Endothelial cell of umbilical vein (primary cell): ENCODE measurements at regions not wholly inside any gene's neighbourhood (a gene's known extent, or its start where the extent isn't known, plus 50 kb on each side); places are given as distances from the start of the nearest gene placed in this dataset.

Source experiments
- BruUV-seq: library from RNA; stranded (reverse); fragments of 400-500 nt; replicated peaks from 2 replicates; lab custom pipeline; 2021; lab: Mats Ljungman, UMichigan
- CTCF ChIA-PET: fragments of 300-600, 350-600 bp; sonication (Branson Sonifier 250); formaldehyde crosslinking; loops from one replicate; lab custom pipeline; 2021; ENCODE audit warnings: antibody characterized with exemption, inconsistent platforms; lab: Charles Lee
- POLR2A ChIA-PET: fragments of 300-600, 350-600 bp; sonication (Branson Sonifier 250); formaldehyde crosslinking; loops from one replicate; lab custom pipeline; 2021; ENCODE audit warnings: antibody characterized with exemption, inconsistent platforms; lab: Charles Lee
- DNase-seq: peaks from one replicate; pipeline ENCODE4 v3.0.0-alpha.2; 2011; ENCODE audit warnings: low read depth, low spot score
- FAIRE-seq: peaks from 2 replicates; lab custom pipeline; 2011; peaks lifted over from hg19 to GRCh38; lab: Jason Lieb, UNC
- H2AFZ ChIP-seq: 2 replicates; pipeline ENCODE4 v1.6.0; 2012; ENCODE audit warnings: low read depth, low read length, control low read depth, inconsistent platforms
- H3K27ac ChIP-seq: 2 replicates; pipeline ENCODE4 v1.5.1; 2011; ENCODE audit warnings: low read depth, mild to moderate bottlenecking, control low read depth, low read length, moderate library complexity; ENCODE audit not compliant: insufficient read depth
- H3K27me3 ChIP-seq, 2 experiments: 2 replicates each; pipeline versions ENCODE4 v1.6.0 to v1.6.1; 2011; ENCODE audit warnings: low read length in 2 of 2, mixed read lengths in 1 of 2; ENCODE audit not compliant: control insufficient read depth in 2 of 2, insufficient read depth in 2 of 2
- H3K36me3 ChIP-seq, 2 experiments: 2 replicates in 1 of 2; 3 replicates in 1 of 2; pipeline ENCODE4 v1.5.1; 2011; ENCODE audit warnings: low read length in 2 of 2, mild to moderate bottlenecking in 1 of 2, moderate library complexity in 1 of 2; ENCODE audit not compliant: control insufficient read depth in 2 of 2, insufficient read depth in 2 of 2; ENCODE audit errors: extremely low read depth in 1 of 2
- H3K4me1 ChIP-seq: 3 replicates; pipeline ENCODE4 v1.5.1; 2011; ENCODE audit warnings: mild to moderate bottlenecking, low read length; ENCODE audit not compliant: control insufficient read depth, insufficient read depth; ENCODE audit errors: extremely low read depth
- H3K4me2 ChIP-seq: 2 replicates; pipeline ENCODE4 v1.6.1; 2011; ENCODE audit warnings: low read length, control low read depth, mixed read lengths; ENCODE audit not compliant: insufficient read depth
- H3K4me3 ChIP-seq, 3 experiments: fragments of 200-600 bp in 1 of 3; sonication (generic), shearing (Covaris generic) in 1 of 3; replicated peaks in 1 of 3; 2 replicates each; pipeline ENCODE4 v1.5.1; 2011 to 2016; ENCODE audit warnings: control low read depth in 3 of 3, low read length in 3 of 3, mild to moderate bottlenecking in 2 of 3, inconsistent platforms in 1 of 3, low read depth in 1 of 3, moderate library complexity in 1 of 3; ENCODE audit not compliant: insufficient read depth in 1 of 3
- H3K79me2 ChIP-seq: 2 replicates; pipeline ENCODE4 v1.6.0; 2012; ENCODE audit warnings: low read length, inconsistent platforms; ENCODE audit not compliant: control insufficient read depth, insufficient read depth
- H3K9ac ChIP-seq: replicated peaks from 2 replicates; pipeline ENCODE3; 2011; ENCODE audit warnings: low read length, control low read depth; ENCODE audit not compliant: insufficient read depth; ENCODE audit errors: extremely low read depth
- H3K9me1 ChIP-seq: replicated peaks from 3 replicates; pipeline ENCODE4 v1.6.0; 2011; ENCODE audit warnings: mild to moderate bottlenecking, low read length; ENCODE audit not compliant: control insufficient read depth, insufficient read depth; ENCODE audit errors: extremely low read depth
- H3K9me3 ChIP-seq: replicated peaks from 2 replicates; pipeline ENCODE4 v1.5.1; 2012; ENCODE audit warnings: low read length, inconsistent platforms; ENCODE audit not compliant: control insufficient read depth, insufficient read depth
- H4K20me1 ChIP-seq: replicated peaks from 2 replicates; pipeline ENCODE3; 2011; ENCODE audit warnings: mild to moderate bottlenecking, low read length; ENCODE audit not compliant: control insufficient read depth, insufficient read depth; ENCODE audit errors: extremely low read depth
- FOS ChIP-seq: IDR thresholded peaks from 2 replicates; pipeline ENCODE4 v1.6.1; 2011; ENCODE audit warnings: mild to moderate bottlenecking, low read length, moderate library complexity, borderline replicate concordance; ENCODE audit not compliant: insufficient read depth
- JUN ChIP-seq: IDR thresholded peaks from 2 replicates; pipeline ENCODE4 v1.6.1; 2011; ENCODE audit warnings: borderline replicate concordance, low read depth; ENCODE audit not compliant: insufficient read length, insufficient read depth
- MYC ChIP-seq: IDR thresholded peaks from one replicate; pipeline ENCODE4 v1.6.1; 2011; ENCODE audit warnings: mild to moderate bottlenecking, low read depth, low read length
- POLR2AphosphoS5 ChIP-seq: IDR thresholded peaks from 2 replicates; pipeline ENCODE4 v1.6.1; 2012; ENCODE audit warnings: low read depth, mild to moderate bottlenecking, control low read depth, low read length, moderate library complexity; ENCODE audit not compliant: insufficient read depth
- dilution Hi-C: fragments of 300-500 bp; cut with MboI; formaldehyde crosslinking; loops from one replicate; pipeline ENCODE4 v1.15.0; 2019; ENCODE audit warnings: low sequenced_read_pairs; ENCODE audit not compliant: extremely low pct_ligation_motif_present
- intact Hi-C: fragments of 100-400 bp; cut with micrococcal nuclease; formaldehyde crosslinking; loops from one replicate; pipeline ENCODE4 v1.10.0; 2022
- TF ChIP-seq, protein P1 (sequence below), 2 donors: IDR thresholded peaks; 1 replicate in 1 of 2; 2 replicates in 1 of 2; pipeline ENCODE4 v1.5.1; 2011; ENCODE audit warnings: low read length in 2 of 2, mild to moderate bottlenecking in 2 of 2, moderate library complexity in 2 of 2, control low read depth in 1 of 2, inconsistent platforms in 1 of 2, low read depth in 1 of 2; ENCODE audit not compliant: insufficient read depth in 1 of 2; ENCODE audit errors: extremely low read depth in 1 of 2

DNA sequence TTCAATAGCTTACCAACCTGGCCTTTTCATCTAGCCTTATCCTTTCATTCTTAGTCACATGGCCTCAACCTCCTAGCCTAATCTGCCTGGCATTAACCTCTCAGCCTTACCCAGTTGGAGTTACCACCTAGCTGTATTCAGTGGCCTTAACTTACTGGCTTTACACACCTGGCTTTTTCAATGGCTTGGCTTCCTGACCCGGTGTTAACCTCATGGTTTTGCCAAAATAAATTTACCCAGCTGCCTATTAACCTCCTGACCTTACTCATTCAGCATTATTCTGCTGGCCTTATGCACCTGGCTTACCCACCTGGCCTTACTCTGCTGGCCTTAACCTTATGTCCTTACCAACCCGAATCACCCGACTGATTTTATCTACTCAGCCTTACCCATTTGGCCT lies 135.5 kb upstream of the ZSWIM2 start:
- BruUV-seq = no TSS peak
- dilution Hi-C loops = no loop called here
- H3K9me1 ChIP-seq = no peaks in the 10 kb centered on the region
- DNase-seq (no peak), FAIRE-seq (no peak)
- H4K20me1 ChIP-seq = no peaks in the 10 kb centered on the region
- H3K27me3 ChIP-seq = no peaks in the 10 kb centered on the region
- POLR2A ChIA-PET = no interaction called here
- CTCF ChIA-PET = no interaction called here
- no peaks in the 10 kb centered on the region for H3K79me2 ChIP-seq
- H3K36me3 ChIP-seq = no peaks in the 10 kb centered on the region
- H3K9ac ChIP-seq = no peak overlapping the region
- H3K27ac ChIP-seq = no peak overlapping the region
- no peak for TF ChIP-seq POLR2AphosphoS5
- TF ChIP-seq JUN = no peak
- TF ChIP-seq, protein P1, sequence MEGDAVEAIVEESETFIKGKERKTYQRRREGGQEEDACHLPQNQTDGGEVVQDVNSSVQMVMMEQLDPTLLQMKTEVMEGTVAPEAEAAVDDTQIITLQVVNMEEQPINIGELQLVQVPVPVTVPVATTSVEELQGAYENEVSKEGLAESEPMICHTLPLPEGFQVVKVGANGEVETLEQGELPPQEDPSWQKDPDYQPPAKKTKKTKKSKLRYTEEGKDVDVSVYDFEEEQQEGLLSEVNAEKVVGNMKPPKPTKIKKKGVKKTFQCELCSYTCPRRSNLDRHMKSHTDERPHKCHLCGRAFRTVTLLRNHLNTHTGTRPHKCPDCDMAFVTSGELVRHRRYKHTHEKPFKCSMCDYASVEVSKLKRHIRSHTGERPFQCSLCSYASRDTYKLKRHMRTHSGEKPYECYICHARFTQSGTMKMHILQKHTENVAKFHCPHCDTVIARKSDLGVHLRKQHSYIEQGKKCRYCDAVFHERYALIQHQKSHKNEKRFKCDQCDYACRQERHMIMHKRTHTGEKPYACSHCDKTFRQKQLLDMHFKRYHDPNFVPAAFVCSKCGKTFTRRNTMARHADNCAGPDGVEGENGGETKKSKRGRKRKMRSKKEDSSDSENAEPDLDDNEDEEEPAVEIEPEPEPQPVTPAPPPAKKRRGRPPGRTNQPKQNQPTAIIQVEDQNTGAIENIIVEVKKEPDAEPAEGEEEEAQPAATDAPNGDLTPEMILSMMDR (IDR thresholded peaks at IDR 0.05; ENCODE audit: extremely low read depth in 1 of 2, insufficient read depth in 1 of 2, low read depth in 1 of 2, low read length in 2 of 2) = no peak
- TF ChIP-seq MYC = no peak
- no peak for TF ChIP-seq FOS
- H2AFZ ChIP-seq = no peak overlapping the region
- H3K4me2 ChIP-seq = no peak overlapping the region
- intact Hi-C loops = no loop called here
- H3K9me3 ChIP-seq = no peaks in the 10 kb centered on the region
- H3K4me3 ChIP-seq = no peak overlapping the region
- no peaks in the 10 kb centered on the region for H3K4me1 ChIP-seq
